ENCODE measurements at regions not wholly inside any gene's neighbourhood (a gene's known extent, or its start where the extent isn't known, plus 50 kb on each side); places are given as distances from the start of the nearest gene placed in this dataset.

DNA sequence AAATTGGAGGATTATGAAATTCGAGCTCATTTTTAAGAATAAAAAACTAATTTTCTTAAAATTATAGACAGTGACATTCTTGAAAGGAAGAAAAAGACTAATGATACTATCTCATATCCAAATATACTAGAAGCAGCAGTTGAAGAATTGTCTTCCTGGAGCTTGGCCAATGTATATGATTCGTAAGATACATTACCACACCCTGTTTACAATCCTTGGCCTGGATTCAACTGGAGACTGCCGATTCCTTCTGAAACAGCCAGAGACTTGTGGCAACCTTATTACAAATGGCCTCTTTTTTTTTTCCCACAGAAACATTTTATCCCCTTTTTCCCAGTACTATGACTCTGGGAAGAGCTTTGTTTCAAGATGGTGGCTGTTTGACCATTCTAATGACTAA is 571.2 kb upstream of the FAT1 start:
- Histone ChIP-seq H3K4me1 (replicated peaks in 1 of 4; ENCODE audit: control insufficient read depth in 3 of 4, insufficient read depth in 4 of 4, low read length in 3 of 4) (no peaks in the 10 kb centered on the region), H3K56ac (replicated peaks; ENCODE audit: insufficient read length, low read depth, low read length) (no peak overlapping the region), H2AFZ (ENCODE audit: low read length) (no peak overlapping the region), H3K79me1 (ENCODE audit: low read depth, low read length) (no peaks in the 10 kb centered on the region), H2BK20ac (ENCODE audit: low read length) (no peak overlapping the region), H3K9me3 (ENCODE audit: insufficient read depth in 2 of 2, low read depth in 1 of 2, low read length in 1 of 2) (peaks cover 6 to 11% of the 10 kb centered on the region in 2 experiments; a peak in 3 of 4 replicates), H3K18ac (ENCODE audit: extremely low read depth, low read length) (no peak overlapping the region), H2BK12ac (ENCODE audit: low read depth, low read length) (no peak overlapping the region), H2BK15ac (ENCODE audit: low read length) (no peak overlapping the region), H3K23ac (ENCODE audit: insufficient read length) (no peak overlapping the region), H3K4me3 (ENCODE audit: extremely low read depth in 1 of 4, insufficient read depth in 2 of 4, low read depth in 3 of 4, low read length in 4 of 4) (no peak overlapping the region), H4K20me1 (replicated peaks in 1 of 2; ENCODE audit: control insufficient read depth in 1 of 2, insufficient read depth in 2 of 2, low read length in 2 of 2) (no peaks in the 10 kb centered on the region), H4K5ac (ENCODE audit: insufficient read length, low read depth, low read length) (no peak overlapping the region), H3K27me3 (replicated peaks in 1 of 4; ENCODE audit: control insufficient read depth in 3 of 4, extremely low read depth in 1 of 4, insufficient read depth in 3 of 4, low read length in 3 of 4) (no peaks in the 10 kb centered on the region), H3K14ac (ENCODE audit: insufficient read length) (no peak overlapping the region), H2BK120ac (replicated peaks; ENCODE audit: low read depth, low read length) (no peak overlapping the region), H3K27ac (ENCODE audit: low read depth, low read length) (no peak overlapping the region), H4K8ac (ENCODE audit: extremely low read depth, insufficient read depth, low read length) (no peak overlapping the region), H4K91ac (replicated peaks; ENCODE audit: insufficient read length, low read length) (no peak overlapping the region), H3K23me2 (ENCODE audit: low read depth, low read length) (no peaks in the 10 kb centered on the region), H3K9ac (replicated peaks in 1 of 4; ENCODE audit: extremely low read depth in 1 of 4, low read depth in 3 of 4, low read length in 3 of 4) (no peak overlapping the region), H3K36me3 (ENCODE audit: control insufficient read depth in 2 of 4, insufficient read depth in 4 of 4, low read length in 3 of 4) (no peaks in the 10 kb centered on the region), H3K79me2 (ENCODE audit: control insufficient read depth in 1 of 2, insufficient read depth in 2 of 2, low read length in 2 of 2) (no peaks in the 10 kb centered on the region), H3K4me2 (ENCODE audit: insufficient read depth in 1 of 2, low read depth in 2 of 2, low read length in 2 of 2) (no peak overlapping the region), H2BK5ac (ENCODE audit: low read depth, low read length) (no peak overlapping the region), H3K4ac (replicated peaks; ENCODE audit: insufficient read length, low read depth, low read length) (no peak overlapping the region), H2AK5ac (ENCODE audit: low read depth, low read length) (no peak overlapping the region)
- ChIA-PET CTCF (ENCODE audit: partially characterized antibody) (interaction anchor here (0.6 to 0.7 kb wide), 2 partner anchors 380 to 1739 kb away, joined by 3 read pairs; no protein-coding TSS in a partner anchor), POLR2A (ENCODE audit: partially characterized antibody) (no interaction called here)
- WGBS, 2 experiments (ENCODE audit: extremely low coverage in 1 of 2, insufficient coverage in 1 of 2, insufficient read length in 1 of 2, insufficient replicate concordance in 2 of 2, low coverage in 1 of 2, low lambda C conversion rate in 2 of 2, missing lambda C conversion rate in 1 of 2), result 96% methylated on average over 3 of the region's 3 CpGs; no CpG with 5 or more reads in 1 of the 2 experiments
- DNase-seq (ENCODE audit: low read depth in 1 of 2, low spot score in 2 of 2), result no peak
- TF ChIP-seq KDM1A (IDR thresholded peaks at IDR 0.05; ENCODE audit: borderline replicate concordance, low read length) (no peak), CHD1 (IDR thresholded peaks at IDR 0.05; ENCODE audit: low read depth, low read length) (no peak), CBX8 (IDR thresholded peaks at IDR 0.05; ENCODE audit: borderline replicate concordance, low read depth, low read length) (no peak), SIRT6 (IDR thresholded peaks at IDR 0.05; ENCODE audit: low read length) (no peak), RAD21 (IDR thresholded peaks at IDR 0.05 in 1 of 2, conservative IDR thresholded peaks at IDR 0.05 in 1 of 2; ENCODE audit: low read depth in 2 of 2, low read length in 2 of 2) (no peak), POLR2A (IDR thresholded peaks at IDR 0.05; ENCODE audit: control extremely low read depth in 1 of 2, low read depth in 2 of 2, low read length in 2 of 2) (no peak)
- no peak for FAIRE-seq

Data from H1 (cell line).